DOHH2 (cell line): ENCODE measurements at regions not wholly inside any gene's neighbourhood (a gene's known extent, or its start where the extent isn't known, plus 50 kb on each side); places are given as distances from the start of the nearest gene placed in this dataset.

Experiments
- H3F3A ChIP-seq: fragments of 200-600 bp; sonication (generic), shearing (Covaris generic); 2 replicates; pipeline ENCODE4 v1.6.0; 2016; ENCODE audit warnings: antibody characterized with exemption, mild to moderate bottlenecking; ENCODE audit not compliant: control insufficient read depth, insufficient read depth
- H3K27ac ChIP-seq: fragments of 200-600 bp; sonication (generic); 2 replicates; pipeline ENCODE4 v1.5.1; 2014; ENCODE audit warnings: low read depth, mild to moderate bottlenecking, low read length, moderate library complexity
- H3K27me3 ChIP-seq: fragments of 200-600 bp; sonication (generic); 2 replicates; pipeline ENCODE4 v1.6.1; 2014; ENCODE audit warnings: mild to moderate bottlenecking, low read length, mixed read lengths; ENCODE audit not compliant: control insufficient read depth
- H3K36me3 ChIP-seq: fragments of 200-600 bp; sonication (generic); 2 replicates; pipeline ENCODE4 v1.6.1; 2014; ENCODE audit warnings: mild to moderate bottlenecking, low read length, moderate library complexity, mixed read lengths; ENCODE audit not compliant: control insufficient read depth
- H3K4me1 ChIP-seq: fragments of 200-600 bp; sonication (generic); 2 replicates; pipeline ENCODE4 v1.6.1; 2014; ENCODE audit warnings: mild to moderate bottlenecking, low read length, mixed read lengths; ENCODE audit not compliant: control insufficient read depth
- H3K4me2 ChIP-seq: fragments of 200-600 bp; sonication (generic); 2 replicates; pipeline ENCODE4 v1.6.0; 2014; ENCODE audit warnings: mild to moderate bottlenecking, low read length, moderate library complexity
- H3K4me3 ChIP-seq: fragments of 200-600 bp; sonication (generic); 2 replicates; pipeline ENCODE4 v1.5.1; 2014; ENCODE audit warnings: mild to moderate bottlenecking, low read length, mixed read lengths
- H3K79me2 ChIP-seq: fragments of 200-600 bp; sonication (generic); 2 replicates; pipeline ENCODE4 v1.6.1; 2014; ENCODE audit warnings: mild to moderate bottlenecking, low read length, mixed read lengths; ENCODE audit not compliant: control insufficient read depth
- H3K9me2 ChIP-seq: fragments of 200-600 bp; sonication (generic); replicated peaks from 2 replicates; pipeline ENCODE4 v1.6.1; 2014; ENCODE audit warnings: mild to moderate bottlenecking, low read length, mixed read lengths; ENCODE audit not compliant: control insufficient read depth
- H3K9me3 ChIP-seq: fragments of 200-600 bp; sonication (generic); 2 replicates; pipeline ENCODE4 v1.6.1; 2014; ENCODE audit warnings: antibody characterized with exemption, low read length, mixed read lengths; ENCODE audit not compliant: control insufficient read depth, insufficient read depth
- H4K20me1 ChIP-seq: fragments of 200-600 bp; sonication (generic); 2 replicates; pipeline ENCODE4 v1.6.0; 2014; ENCODE audit warnings: low read depth, mild to moderate bottlenecking, antibody characterized with exemption, low read length, moderate library complexity; ENCODE audit not compliant: control insufficient read depth, insufficient read depth
- EZH2phosphoT487 ChIP-seq: fragments of 200-600 bp; sonication (generic); IDR thresholded peaks from 2 replicates; pipeline ENCODE4 v1.6.1; 2017; ENCODE audit warnings: borderline replicate concordance, mild to moderate bottlenecking, antibody characterized with exemption, low read length, moderate library complexity, mixed read lengths
- TF ChIP-seq, protein P1 (sequence below): fragments of 200-600 bp; sonication (generic); IDR thresholded peaks from one replicate; pipeline ENCODE4 v1.5.1; 2014; ENCODE audit warnings: antibody characterized with exemption, mild to moderate bottlenecking, low read depth, low read length; ENCODE audit not compliant: poor library complexity, severe bottlenecking

DNA sequence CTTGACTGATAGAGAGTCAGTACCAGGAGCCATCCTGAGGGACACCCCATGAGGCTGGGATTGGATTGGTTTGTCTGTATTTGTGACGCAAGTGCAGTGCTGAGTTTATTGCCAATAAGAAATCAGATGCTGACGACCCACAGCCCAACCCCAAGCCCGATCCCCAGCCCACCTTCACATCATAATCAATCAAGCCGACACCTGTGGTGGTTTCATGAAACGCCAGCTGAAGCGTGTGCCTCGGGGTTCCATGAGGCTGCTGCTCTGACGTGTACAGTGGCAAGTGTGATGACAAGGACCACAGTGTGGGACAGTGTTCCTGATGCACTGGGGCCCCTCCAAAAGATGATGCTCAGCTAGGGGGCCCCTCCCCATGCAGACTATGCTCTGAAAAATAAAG, 62.1 kb upstream of the C14orf180 start:
- H3K27me3 ChIP-seq: no peaks in the 10 kb centered on the region
- no peaks in the 10 kb centered on the region for H3K9me2 ChIP-seq
- no peak overlapping the region for H3K4me2 ChIP-seq
- H3K27ac ChIP-seq: no peak overlapping the region
- H3K4me3 ChIP-seq: no peak overlapping the region
- no peaks in the 10 kb centered on the region for H4K20me1 ChIP-seq
- H3F3A ChIP-seq: no peaks in the 10 kb centered on the region
- TF ChIP-seq EZH2phosphoT487: no peak
- TF ChIP-seq, protein P1, sequence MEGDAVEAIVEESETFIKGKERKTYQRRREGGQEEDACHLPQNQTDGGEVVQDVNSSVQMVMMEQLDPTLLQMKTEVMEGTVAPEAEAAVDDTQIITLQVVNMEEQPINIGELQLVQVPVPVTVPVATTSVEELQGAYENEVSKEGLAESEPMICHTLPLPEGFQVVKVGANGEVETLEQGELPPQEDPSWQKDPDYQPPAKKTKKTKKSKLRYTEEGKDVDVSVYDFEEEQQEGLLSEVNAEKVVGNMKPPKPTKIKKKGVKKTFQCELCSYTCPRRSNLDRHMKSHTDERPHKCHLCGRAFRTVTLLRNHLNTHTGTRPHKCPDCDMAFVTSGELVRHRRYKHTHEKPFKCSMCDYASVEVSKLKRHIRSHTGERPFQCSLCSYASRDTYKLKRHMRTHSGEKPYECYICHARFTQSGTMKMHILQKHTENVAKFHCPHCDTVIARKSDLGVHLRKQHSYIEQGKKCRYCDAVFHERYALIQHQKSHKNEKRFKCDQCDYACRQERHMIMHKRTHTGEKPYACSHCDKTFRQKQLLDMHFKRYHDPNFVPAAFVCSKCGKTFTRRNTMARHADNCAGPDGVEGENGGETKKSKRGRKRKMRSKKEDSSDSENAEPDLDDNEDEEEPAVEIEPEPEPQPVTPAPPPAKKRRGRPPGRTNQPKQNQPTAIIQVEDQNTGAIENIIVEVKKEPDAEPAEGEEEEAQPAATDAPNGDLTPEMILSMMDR: no peak
- H3K79me2 ChIP-seq: no peaks in the 10 kb centered on the region
- no peaks in the 10 kb centered on the region for H3K9me3 ChIP-seq
- H3K36me3 ChIP-seq: no peaks in the 10 kb centered on the region
- no peaks in the 10 kb centered on the region for H3K4me1 ChIP-seq

DNA sequence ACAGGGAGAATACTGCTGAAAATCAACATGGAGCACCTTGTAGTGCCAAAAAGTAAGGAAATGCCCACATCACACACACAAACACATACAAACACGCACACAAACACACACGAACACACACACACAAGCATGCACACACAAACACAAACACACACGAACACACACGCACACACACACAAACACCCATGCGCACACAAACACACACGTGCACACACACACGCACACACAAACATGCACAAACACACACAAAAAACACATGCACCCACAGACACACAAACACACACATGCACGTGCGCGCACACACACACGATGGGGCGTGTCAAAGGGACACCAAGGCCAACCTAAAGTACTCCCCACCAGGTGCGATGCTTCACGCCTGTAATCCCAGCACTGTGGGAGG, 61.7 kb upstream of the C14orf180 start:
- H3K4me3 ChIP-seq: no peak overlapping the region
- H3K9me2 ChIP-seq: no peaks in the 10 kb centered on the region
- H3K27me3 ChIP-seq: no peaks in the 10 kb centered on the region
- H3K4me2 ChIP-seq: no peak overlapping the region
- H3K36me3 ChIP-seq: no peaks in the 10 kb centered on the region
- TF ChIP-seq, protein P1: no peak
- TF ChIP-seq EZH2phosphoT487: no peak
- H3K4me1 ChIP-seq: no peaks in the 10 kb centered on the region
- H3F3A ChIP-seq: no peaks in the 10 kb centered on the region
- no peaks in the 10 kb centered on the region for H4K20me1 ChIP-seq
- H3K27ac ChIP-seq: no peak overlapping the region
- H3K9me3 ChIP-seq: no peaks in the 10 kb centered on the region
- H3K79me2 ChIP-seq: no peaks in the 10 kb centered on the region

DNA sequence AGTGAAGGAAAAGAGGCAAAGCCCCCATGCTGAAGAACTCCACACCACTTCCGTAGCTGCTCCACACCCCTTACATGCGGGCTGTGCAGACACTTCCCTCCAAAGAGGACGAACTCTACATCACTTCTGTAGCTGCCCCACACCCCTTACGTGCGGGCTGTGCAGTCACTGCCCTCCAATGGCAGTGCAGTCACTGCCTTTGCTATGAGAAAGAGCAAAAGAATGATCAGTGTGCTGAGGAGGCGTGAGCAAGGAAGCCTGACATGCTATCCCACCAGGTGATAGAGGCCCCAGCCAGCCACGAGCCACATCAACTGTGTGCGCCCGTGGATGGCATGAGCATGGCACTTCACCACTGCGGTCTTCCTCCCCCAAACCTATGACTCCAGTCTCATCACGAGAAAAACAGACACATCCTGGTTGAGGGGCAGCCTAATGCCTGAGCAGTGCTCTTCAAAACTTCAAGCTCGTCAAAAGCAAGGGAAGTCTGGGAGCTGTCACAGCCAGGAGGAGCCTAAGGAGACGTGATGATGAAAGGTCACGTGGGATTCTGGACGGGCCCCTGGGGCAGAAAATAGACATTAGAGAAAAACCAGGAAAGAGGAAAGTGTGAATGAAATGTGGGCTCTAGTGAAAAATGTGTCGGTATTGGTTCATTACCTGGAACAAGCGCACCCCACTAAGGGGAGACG, 60.8 kb upstream of the C14orf180 start:
- no peak overlapping the region for H3K27ac ChIP-seq
- H3K4me2 ChIP-seq: no peak overlapping the region
- H3K27me3 ChIP-seq: no peaks in the 10 kb centered on the region
- no peaks in the 10 kb centered on the region for H3K4me1 ChIP-seq
- H3K9me2 ChIP-seq: no peaks in the 10 kb centered on the region
- no peak overlapping the region for H3K4me3 ChIP-seq
- no peaks in the 10 kb centered on the region for H3K79me2 ChIP-seq
- no peaks in the 10 kb centered on the region for H3K36me3 ChIP-seq
- TF ChIP-seq EZH2phosphoT487: no peak
- TF ChIP-seq, protein P1: no peak
- H3K9me3 ChIP-seq: no peaks in the 10 kb centered on the region
- H4K20me1 ChIP-seq: no peaks in the 10 kb centered on the region
- H3F3A ChIP-seq: no peaks in the 10 kb centered on the region
